ENCODE measurements at regions not wholly inside any gene's neighbourhood (a gene's known extent, or its start where the extent isn't known, plus 50 kb on each side); places are given as distances from the start of the nearest gene placed in this dataset.

DNA sequence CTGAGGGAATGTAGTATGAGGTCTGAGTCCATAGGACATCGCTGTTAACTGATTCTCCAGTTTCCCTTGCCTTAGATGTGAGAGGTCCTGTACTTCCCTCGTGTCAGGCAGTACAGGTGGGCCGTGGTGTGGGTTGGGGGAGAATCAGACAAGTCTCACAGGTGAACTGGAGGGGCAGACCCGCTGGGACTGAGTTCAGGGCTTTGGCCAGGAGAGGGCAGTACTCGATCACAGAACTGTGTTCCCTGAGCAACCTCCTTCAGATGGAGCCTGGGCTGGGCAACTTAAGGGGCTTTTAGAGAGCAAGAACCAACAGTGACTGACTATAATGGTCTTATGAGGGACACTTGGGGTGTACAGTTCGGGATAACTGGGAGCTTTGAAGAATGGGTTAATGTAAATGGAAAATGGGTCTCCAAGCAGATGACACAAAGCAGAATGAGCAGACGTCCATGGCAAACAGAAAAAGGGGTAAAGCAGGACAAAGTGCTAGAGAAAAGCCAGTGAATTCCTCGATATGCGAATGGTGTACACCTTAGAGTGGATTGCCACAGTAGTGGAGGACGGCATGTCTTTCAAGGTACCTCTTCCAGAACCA is 83.6 kb downstream of the CCNG2 start:
- TF ChIP-seq, protein P1, sequence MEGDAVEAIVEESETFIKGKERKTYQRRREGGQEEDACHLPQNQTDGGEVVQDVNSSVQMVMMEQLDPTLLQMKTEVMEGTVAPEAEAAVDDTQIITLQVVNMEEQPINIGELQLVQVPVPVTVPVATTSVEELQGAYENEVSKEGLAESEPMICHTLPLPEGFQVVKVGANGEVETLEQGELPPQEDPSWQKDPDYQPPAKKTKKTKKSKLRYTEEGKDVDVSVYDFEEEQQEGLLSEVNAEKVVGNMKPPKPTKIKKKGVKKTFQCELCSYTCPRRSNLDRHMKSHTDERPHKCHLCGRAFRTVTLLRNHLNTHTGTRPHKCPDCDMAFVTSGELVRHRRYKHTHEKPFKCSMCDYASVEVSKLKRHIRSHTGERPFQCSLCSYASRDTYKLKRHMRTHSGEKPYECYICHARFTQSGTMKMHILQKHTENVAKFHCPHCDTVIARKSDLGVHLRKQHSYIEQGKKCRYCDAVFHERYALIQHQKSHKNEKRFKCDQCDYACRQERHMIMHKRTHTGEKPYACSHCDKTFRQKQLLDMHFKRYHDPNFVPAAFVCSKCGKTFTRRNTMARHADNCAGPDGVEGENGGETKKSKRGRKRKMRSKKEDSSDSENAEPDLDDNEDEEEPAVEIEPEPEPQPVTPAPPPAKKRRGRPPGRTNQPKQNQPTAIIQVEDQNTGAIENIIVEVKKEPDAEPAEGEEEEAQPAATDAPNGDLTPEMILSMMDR (IDR thresholded peaks at IDR 0.05; ENCODE audit: insufficient read depth, low read length) = peak; percentile 80
- no peak for TF ChIP-seq POLR2AphosphoS5 (IDR thresholded peaks at IDR 0.05; ENCODE audit: low read depth)
- TF ChIP-seq, protein P2, sequence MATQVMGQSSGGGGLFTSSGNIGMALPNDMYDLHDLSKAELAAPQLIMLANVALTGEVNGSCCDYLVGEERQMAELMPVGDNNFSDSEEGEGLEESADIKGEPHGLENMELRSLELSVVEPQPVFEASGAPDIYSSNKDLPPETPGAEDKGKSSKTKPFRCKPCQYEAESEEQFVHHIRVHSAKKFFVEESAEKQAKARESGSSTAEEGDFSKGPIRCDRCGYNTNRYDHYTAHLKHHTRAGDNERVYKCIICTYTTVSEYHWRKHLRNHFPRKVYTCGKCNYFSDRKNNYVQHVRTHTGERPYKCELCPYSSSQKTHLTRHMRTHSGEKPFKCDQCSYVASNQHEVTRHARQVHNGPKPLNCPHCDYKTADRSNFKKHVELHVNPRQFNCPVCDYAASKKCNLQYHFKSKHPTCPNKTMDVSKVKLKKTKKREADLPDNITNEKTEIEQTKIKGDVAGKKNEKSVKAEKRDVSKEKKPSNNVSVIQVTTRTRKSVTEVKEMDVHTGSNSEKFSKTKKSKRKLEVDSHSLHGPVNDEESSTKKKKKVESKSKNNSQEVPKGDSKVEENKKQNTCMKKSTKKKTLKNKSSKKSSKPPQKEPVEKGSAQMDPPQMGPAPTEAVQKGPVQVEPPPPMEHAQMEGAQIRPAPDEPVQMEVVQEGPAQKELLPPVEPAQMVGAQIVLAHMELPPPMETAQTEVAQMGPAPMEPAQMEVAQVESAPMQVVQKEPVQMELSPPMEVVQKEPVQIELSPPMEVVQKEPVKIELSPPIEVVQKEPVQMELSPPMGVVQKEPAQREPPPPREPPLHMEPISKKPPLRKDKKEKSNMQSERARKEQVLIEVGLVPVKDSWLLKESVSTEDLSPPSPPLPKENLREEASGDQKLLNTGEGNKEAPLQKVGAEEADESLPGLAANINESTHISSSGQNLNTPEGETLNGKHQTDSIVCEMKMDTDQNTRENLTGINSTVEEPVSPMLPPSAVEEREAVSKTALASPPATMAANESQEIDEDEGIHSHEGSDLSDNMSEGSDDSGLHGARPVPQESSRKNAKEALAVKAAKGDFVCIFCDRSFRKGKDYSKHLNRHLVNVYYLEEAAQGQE (IDR thresholded peaks at IDR 0.05; ENCODE audit: insufficient replicate concordance, low read depth) = no peak
